HepG2 (cell line): ENCODE measurements at regions not wholly inside any gene's neighbourhood (a gene's known extent, or its start where the extent isn't known, plus 50 kb on each side); places are given as distances from the start of the nearest gene placed in this dataset.

Experiments used
- BCL6 ChIP-seq: IDR thresholded peaks from 2 replicates; pipeline ENCODE4 v1.6.1; 2016; ENCODE audit warnings: missing genetic modification reagents, missing compliant biosample characterization
- SKIL ChIP-seq: sonication (generic); formaldehyde crosslinking; IDR thresholded peaks from 2 replicates; pipeline ENCODE4 v1.8.0; 2022; ENCODE audit warnings: missing genetic modification reagents, mild to moderate bottlenecking, moderate library complexity, borderline replicate concordance
- ZBTB42 ChIP-seq: sonication (generic); formaldehyde crosslinking; IDR thresholded peaks from 2 replicates; pipeline ENCODE4 v1.5.0; 2020; ENCODE audit warnings: mild to moderate bottlenecking, missing genetic modification reagents
- ZNF224 ChIP-seq: sonication (generic); formaldehyde crosslinking; IDR thresholded peaks from 2 replicates; pipeline ENCODE4 v1.5.0; 2020; ENCODE audit warnings: mild to moderate bottlenecking, missing genetic modification reagents
- ZNF839 ChIP-seq: sonication (generic); formaldehyde crosslinking; IDR thresholded peaks from 2 replicates; pipeline ENCODE4 v1.4.0; 2020; ENCODE audit warnings: missing genetic modification reagents, mild to moderate bottlenecking, borderline replicate concordance
- ZNF879 ChIP-seq: sonication (generic); formaldehyde crosslinking; IDR thresholded peaks from 2 replicates; pipeline ENCODE4 v1.8.1; 2023; ENCODE audit warnings: missing genetic modification reagents

DNA sequence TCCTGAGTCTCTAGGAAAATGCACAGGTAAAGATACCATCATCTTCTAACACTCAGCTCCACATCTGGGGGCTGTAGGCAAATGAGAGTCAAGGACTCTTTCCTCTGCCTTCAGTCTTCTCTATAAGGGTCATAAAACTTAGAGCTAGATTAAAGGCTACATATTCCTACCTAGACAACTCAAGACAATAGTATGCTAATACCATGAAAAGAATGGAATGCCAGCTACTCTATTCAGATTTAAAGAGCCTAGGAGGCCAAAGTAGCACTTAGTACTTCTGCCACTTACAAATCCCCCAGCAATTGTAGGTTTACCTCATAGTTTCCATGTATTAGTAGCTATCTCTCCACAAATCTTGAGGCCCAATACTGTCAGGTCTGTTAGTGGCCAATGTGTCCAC lies 453.0 kb downstream of the SLITRK5 start:
- TF ChIP-seq ZBTB42, result no peak
- TF ChIP-seq BCL6 (CRISPR knock-in tag), result no peak
- TF ChIP-seq SKIL (CRISPR knock-in tag), result no peak
- no peak for TF ChIP-seq ZNF879
- TF ChIP-seq ZNF224 (CRISPR knock-in tag), result no peak
- TF ChIP-seq ZNF839 (CRISPR knock-in tag), result no peak
